Activated CD4-positive, alpha-beta T cell treated with anti-CD3 and anti-CD28 coated beads, Interleukin-2, amount 50 U/mL, for 1 hour (primary cell): ENCODE measurements at regions not wholly inside any gene's neighbourhood (a gene's known extent, or its start where the extent isn't known, plus 50 kb on each side); places are given as distances from the start of the nearest gene placed in this dataset.

Source experiments
- DNase-seq: peaks from one replicate; pipeline ENCODE4 v3.0.0-alpha.2; 2020

DNA sequence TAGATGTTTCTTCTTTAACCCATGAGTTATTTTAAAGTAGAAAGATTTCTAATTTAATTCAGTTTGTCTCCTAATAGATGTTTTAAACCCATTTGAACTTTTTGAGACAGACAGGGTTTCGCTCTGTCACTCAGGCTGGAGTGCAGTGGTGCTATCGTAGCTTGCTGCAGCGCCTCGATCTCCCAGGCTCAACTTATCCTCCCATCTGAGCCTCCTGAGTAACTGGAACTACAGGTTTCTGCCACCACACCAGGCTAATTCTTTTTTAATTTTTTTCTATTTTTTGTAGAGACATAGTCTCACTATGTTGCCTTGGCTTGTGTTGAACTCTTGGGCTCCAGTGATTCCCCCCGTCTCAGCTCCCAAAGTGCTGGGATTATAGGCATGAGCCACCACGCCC, 53.0 kb upstream of the RAB18 start:
- no peak for DNase-seq

GRCh38 chr10:27450225-27450624, 53.9 kb upstream of the RAB18 start:
- DNase-seq: no peak

DNA sequence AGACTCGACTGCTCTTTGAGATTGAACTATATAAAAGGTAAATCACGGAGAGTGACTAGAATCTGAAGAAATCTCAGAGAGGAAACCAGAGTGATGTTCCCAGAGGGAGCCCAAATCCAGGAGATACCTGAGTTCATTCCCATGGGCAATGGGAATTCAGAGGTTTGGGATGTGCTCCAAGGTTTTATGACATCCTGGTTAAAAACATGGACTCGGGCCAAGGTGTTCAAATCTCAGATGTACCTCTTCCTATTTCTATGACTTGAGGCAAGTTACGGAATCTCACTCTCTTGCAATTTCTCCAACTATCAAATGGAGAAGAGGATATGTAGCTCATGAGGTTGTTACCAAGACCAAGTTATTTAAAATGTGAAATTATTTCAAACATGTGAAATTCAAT, 54.5 kb upstream of the RAB18 start:
- DNase-seq: no peak

GRCh38 chr10:27448921-27449320, 55.2 kb upstream of the RAB18 start:
- DNase-seq: no peak

GRCh38 chr10:27447540-27447939, 56.6 kb upstream of the RAB18 start:
- no peak for DNase-seq

DNA sequence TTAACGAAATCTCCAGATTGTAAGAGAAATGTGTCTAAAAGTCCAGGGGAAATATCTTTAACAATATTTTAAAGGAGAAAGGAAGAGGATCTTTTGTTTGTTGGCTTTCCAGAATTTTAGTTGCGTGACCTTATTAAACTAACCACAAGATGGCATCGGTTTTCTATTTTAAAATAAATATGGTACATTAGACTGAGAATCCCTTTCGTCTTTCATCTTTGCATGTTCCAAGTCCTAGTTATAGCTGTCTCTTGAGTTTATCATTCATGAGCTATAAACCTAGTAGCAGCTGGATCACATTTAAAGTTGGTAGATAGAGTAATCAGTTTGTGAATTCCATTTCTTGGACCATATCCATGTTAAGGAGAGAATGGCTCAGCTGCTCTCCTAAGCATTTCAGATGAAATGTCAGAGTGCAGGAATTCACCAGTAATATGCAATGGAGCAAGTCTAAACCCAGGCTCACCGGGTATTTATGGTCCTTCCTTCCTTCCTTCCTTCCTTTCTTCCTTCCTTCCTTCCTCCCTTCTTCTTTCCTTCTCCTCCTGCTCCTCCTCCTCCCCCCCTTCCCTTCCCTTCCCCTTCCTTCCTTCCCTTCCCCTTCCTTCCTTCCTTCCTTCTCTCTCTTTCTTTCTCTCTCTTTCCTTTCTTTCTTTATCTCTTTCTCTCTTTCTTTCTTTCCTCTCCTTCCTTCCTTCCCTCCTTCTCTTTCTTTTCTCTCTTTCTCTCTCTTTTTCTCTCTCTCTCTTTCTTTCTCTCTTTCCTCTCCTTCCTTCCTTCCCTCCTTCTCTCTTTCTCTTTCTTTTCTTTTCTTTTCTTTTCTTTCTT, 57.8 kb upstream of the RAB18 start:
- no peak for DNase-seq

- no peak for DNase-seq
These were observed 59.0 kb upstream of the RAB18 start for GRCh38 chr10:27445070-27445469.

GRCh38 chr10:27440478-27440877, 63.6 kb upstream of the RAB18 start:
- DNase-seq: no peak

DNA sequence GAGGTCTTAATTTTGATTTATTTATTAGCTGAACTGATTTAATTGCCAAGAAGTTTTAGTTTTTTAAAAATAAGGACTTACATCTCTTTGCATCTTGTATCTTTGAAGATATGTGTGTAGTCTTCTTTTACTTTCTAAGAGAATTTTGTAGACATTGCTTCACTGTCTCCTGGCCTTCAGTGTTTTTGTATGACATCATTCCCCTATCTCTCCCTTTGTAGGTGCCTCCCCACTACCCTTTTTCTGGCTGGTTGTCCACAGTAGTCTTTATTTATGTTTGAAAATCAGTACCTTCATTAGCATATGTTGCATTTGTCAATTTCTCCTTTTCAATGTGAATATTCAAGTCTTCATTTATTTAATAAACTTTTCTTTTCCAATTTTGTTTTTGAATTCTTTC, 64.1 kb upstream of the RAB18 start:
- no peak for DNase-seq

- no peak for DNase-seq
These were observed 65.0 kb upstream of the RAB18 start for GRCh38 chr10:27439101-27439500.

GRCh38 chr10:27437775-27438174, 66.3 kb upstream of the RAB18 start:
- DNase-seq: no peak

DNA sequence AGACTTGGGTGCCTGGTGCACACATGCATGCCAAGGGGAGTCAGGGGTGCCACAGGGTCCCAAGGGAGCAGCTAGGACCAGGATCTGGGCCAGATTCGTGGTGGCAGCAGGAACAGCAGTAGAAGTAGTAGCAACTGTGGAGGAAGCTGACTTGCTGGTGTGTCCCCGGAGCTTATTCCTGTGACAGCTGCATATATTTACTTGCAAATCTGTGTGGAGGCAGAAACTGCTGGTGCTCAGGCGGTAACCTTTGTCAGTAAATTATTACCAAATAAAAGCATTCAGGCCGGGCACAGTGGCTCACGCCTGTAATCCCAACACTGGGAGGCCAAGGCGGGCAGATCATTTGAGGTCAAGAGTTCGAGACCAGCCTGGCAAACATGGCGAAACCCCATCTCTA, 67.4 kb upstream of the RAB18 start:
- DNase-seq: no peak

DNA sequence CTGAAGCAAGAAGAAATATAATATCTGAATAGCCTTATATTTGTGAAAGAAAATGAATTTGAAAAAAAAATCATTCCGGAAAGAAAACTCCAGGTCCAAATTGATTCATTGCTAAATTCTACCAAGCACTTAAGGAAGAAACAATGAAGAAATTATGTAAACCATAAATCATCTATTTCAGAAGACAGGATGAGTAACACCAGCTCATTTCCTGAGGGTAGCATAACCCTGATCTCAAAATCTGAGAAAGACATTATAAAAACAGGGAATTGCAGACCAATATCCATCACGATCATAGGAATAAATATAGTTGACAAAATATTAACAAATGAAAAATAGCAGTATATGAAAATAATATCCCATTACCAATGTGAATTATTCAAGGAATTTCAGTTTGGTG, 70.1 kb upstream of the RAB18 start:
- DNase-seq: no peak

DNA sequence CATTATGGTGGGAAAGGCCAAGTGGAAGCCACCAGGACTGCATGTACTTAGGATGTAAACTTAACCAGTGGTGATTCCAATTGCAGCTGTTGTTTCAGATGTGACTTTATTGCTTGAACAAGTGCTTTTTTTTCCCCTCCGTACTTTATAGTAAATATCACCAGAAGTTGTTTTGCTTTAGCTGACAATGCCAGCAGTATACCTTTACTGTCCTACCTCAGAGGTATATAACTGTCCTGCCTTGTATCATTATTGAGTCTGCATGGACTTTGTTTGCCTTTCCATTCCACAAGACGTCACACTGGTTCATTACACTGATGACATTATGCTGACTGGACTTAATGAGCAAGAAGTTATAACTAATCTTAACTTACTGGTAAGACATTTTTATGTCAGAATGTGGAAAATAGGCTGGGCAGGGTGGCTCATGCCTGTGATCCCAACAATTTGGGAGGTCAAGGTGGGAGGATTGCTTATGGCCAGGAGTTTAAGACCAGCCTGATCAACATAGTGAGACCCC, 77.1 kb upstream of the RAB18 start:
- DNase-seq: no peak

- DNase-seq: no peak
These were observed 90.2 kb upstream of the RAB18 start for GRCh38 chr10:27413831-27414348.

GRCh38 chr10:27413387-27413786, 90.7 kb upstream of the RAB18 start:
- no peak for DNase-seq

DNA sequence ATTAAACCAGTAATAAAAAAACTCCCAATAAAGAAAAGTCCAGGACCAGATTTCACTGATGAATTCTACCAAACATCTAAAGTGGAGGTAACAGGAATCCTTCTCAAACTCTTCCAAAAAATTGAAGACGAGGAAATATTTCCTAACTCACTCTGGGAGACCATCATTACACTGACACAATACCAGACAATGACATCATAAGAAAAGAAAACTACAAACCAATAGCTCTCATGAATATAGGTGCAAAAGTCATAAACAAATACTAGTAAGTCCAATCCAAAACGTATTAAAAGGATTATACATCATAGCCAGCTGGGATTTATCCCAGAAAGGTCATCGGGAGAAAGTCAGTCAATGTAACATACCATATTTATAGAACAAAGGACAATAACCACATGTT, 94.0 kb upstream of the RAB18 start:
- no peak for DNase-seq

DNA sequence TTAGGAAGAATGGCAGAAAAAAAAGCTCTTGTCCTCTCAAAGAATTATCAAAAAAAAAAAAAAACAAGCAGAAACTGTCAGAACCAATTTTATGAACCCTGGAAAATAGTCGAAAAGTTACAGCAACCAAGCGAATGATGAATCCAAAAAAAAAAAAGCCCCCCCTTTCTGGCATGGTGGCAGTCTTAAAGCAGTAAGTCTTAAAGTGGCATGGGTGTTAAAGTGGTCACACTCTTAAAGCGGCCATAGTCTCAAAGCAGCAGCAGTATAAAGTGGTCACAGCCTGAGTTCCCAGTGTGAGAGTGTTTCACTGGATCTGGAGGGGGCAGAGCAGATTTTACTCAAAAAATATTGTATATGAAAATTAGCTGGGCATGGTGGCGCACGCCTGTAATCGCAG, 96.8 kb upstream of the RAB18 start:
- no peak for DNase-seq

GRCh38 chr10:27399871-27400270, 104.2 kb upstream of the RAB18 start:
- no peak for DNase-seq

GRCh38 chr10:27393961-27394360, 110.1 kb upstream of the RAB18 start:
- DNase-seq: no peak

- no peak for DNase-seq
These were observed 111.5 kb upstream of the RAB18 start for GRCh38 chr10:27392606-27393005.

GRCh38 chr10:27391916-27392315, 112.2 kb upstream of the RAB18 start:
- no peak for DNase-seq

- no peak for DNase-seq
These were observed 112.8 kb upstream of the RAB18 start for GRCh38 chr10:27391325-27391724.

DNA sequence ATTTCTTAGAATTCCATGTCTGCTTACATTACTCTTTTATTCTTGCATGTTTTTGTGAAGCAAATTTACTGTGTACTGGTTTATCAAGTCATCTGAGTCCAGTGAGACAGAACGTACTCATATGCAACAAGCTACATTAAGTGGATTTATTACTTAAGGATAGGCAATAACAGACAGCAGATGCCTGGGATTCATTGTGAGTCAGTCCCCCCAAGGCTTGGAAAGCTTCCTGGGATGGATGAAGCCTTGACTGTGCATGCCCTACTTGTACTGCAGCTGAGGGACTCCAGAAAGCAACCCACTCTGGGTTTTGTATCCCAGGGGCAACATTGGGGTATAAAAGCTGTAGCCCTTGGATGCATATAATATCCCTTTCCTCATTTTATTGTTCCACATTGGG, 113.4 kb upstream of the RAB18 start:
- DNase-seq: no peak
